HG02763 (cell line): ENCODE measurements at regions not wholly inside any gene's neighbourhood (a gene's known extent, or its start where the extent isn't known, plus 50 kb on each side); places are given as distances from the start of the nearest gene placed in this dataset.

Source experiments
- ATAC-seq: cut with Tn5 transposase; IDR thresholded peaks from one replicate; pipeline ENCODE4 v1.9.1; 2021; ENCODE audit warnings: mild to moderate bottlenecking, moderate library complexity; ENCODE audit not compliant: unreplicated experiment

DNA sequence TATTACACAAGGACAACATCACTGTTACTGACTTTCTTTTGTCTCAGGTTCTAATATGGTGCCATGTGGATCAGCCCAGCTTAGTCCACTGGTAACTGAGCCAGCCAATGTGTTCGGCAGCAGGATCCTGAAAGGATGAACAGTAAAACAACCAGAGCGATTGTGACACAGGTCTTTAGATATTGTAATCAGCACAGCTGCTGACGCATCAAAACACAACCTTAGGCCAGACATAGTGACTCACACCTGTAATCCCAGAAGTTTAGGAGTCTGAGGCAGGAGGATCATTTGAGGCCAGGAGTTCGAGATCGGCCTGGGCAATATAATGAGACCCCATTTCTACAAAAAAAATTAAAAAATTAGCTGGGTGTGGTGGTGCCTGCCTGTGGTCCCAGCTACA, 183.4 kb upstream of the CDH20 start:
- ATAC-seq = no peak

DNA sequence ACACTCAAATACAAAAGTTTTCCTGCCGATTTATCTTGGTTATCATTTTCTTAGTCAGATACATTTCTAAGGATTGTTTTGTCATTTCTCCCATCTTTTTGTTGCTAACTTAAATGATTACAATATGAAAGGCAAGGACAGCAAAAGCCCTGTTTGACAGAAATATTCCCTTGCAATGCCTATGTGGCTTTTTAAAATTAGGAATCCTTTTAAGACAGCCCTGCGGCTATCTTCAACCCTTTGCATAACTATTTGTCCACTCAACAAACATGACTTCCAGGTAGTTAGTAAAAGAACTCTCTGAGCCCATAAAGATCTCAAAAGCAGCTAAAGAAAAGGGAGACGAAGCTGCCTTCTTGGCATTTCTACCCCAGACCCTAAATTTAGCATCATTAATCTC, 179.7 kb upstream of the CDH20 start:
- ATAC-seq = no peak

DNA sequence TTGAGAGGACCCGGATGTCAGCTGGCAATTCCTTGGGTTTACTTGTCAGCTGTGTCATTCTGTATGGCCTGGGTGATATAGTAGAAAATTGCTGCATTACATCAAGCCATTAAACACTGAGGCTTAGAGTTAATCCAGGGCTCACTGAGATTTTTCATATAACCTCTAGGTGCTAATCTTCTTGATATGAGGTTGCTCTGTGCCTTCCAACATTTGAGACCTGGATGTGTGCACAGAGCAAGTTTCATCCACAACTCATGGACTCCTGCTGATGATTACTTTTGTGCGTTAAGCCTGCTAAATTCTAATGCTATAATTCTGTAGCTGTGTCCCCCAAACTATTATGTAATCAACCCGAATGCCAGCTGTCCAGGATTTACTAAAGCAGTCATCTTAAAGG, 178.4 kb upstream of the CDH20 start:
- no peak for ATAC-seq

DNA sequence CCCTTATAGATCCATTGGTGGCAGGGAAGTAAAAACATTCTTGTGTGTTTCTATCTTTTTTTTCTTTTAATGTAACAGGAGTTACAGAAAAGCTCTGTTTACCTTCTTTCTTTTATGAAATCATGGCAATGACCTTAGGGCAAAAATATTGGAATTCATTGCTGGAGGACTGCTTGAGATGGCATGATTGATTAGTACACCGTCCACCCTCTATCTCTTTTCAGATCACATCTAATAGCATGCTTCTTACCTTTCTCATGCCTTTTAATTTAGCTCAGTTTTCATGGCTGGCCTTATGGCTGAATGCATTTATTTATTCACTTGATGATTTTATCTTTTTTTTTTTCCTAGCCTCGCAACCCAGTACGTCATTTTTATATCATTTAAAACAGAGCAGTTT, 177.6 kb upstream of the CDH20 start:
- no peak for ATAC-seq

DNA sequence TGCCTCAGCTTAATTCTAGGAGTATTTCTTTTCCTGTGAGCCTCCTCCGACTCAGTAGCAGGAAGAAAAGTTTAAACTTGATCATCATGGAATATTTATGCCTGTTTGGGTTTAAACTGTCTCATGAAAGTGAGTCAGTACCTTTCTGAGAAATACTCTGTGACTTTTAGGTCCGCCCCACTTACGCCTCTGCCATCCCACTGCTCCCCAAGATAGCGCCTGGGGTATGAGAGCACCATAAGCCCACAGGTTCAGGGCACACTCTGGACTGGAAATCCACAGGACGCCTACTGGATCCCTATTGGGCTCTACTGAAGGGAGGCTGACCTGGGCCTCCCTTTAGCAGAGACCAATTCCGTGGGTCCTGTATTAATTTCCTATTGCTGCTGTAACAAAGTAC, 175.8 kb upstream of the CDH20 start:
- ATAC-seq = no peak

DNA sequence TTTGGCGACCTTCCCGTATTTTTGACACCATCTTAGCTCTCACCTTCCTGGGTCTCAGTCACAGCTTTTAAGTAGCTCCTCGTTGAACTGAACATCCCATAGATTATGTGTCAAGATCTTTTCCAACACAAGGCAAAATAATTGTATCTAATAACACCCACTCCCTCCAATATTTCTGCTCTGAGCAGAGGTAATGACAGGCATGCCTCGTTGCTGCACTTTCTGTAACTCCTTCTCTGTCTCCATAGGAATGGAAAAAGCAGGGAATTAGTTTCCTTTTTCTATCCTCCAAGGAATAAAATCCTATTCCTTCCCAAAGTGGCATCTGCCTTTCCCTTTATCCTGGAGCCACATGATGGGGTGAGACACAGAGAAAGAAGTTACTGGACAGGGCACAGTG, 174.0 kb upstream of the CDH20 start:
- no peak for ATAC-seq

DNA sequence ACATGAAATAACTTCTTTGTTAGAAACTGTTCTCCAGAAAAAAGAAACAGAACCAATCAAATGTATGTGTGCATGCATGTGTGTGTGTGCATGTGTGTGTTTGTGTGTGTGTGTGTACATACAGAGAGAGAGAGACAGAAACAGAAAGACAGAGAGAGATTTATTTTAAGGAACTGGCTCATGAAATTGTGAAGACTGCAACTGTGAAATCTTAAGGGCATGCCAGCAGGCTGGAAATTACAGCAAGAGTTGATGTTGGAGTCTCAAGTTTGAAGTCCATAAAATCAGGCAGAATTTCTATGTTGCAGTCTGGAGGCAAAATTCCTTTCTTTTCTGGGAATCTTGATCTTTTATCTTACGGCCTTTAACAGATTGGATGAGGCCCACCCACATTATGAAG, 168.9 kb upstream of the CDH20 start:
- no peak for ATAC-seq

DNA sequence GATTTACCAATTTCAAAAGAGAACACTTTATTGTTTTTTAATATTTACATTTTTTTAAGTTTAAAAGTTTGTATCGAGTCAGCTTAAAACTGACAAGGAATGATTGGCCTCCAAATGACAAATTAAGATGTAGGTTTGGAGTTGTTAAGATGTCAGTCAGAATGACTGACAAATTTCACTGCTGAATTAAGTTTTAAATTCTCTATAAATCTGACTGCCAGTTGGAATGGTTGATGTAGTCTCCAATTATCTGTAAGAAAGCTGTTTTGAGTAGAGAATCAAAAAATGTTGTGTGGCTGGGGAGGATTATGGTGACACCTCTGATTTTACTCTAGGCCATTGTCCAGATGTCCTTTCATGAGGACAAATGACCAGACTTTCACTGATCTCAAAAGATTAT, 165.3 kb upstream of the CDH20 start:
- ATAC-seq = no peak

DNA sequence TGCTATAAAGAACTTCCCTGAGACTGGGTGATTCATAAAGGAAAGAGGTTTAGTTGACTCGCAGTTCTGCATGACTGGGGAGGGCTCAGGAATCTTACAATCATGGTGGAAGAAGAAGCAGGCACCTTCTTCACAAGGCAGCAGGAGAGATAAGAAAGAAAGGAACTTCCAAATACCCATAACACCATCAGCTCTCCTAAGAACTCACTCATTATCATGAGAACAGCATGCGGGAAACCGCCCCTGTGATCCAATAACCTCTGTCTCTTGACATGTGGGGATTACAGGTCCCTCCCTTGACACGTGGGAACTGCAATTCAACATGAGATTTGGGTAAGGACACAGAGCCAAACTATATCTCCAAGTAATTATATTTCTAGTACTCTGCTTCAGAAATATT, 163.8 kb upstream of the CDH20 start:
- no peak for ATAC-seq

DNA sequence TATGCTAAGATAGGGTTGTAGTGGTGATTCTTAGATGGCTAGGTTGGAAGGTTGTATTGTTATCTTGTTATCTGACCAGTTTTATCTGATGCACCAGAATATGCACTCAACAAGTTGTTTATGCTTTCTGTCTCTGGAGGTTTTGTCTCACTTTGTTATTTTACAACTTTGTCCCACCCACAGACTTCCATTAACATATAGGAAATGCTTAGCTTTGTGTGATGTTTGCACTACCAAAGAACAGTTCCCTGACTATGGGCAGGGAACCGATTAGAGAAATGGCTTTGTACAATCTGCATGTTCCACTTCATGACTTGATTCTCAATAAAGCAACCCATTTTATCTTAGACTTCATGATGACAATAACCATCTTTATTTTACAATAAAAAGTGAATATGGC, 160.6 kb upstream of the CDH20 start:
- ATAC-seq = no peak

DNA sequence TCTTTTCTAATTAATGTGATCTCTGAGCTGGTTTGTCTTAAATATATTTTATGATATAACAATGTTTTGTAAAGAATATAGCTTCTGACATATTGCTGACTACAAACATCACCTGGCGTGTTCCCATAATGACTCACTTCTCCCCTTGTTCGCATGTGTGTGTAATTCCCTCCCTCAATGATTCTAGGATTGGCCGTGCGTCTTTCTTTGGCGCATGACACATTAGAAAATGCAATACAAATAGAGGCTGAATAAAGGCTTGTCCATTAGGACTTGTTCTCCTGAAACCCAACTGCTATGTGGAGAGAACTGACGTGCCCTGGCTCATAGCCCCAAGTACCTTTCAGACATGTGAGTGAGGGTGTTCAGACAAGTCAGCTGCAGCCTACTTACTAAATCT, 159.7 kb upstream of the CDH20 start:
- ATAC-seq = no peak

DNA sequence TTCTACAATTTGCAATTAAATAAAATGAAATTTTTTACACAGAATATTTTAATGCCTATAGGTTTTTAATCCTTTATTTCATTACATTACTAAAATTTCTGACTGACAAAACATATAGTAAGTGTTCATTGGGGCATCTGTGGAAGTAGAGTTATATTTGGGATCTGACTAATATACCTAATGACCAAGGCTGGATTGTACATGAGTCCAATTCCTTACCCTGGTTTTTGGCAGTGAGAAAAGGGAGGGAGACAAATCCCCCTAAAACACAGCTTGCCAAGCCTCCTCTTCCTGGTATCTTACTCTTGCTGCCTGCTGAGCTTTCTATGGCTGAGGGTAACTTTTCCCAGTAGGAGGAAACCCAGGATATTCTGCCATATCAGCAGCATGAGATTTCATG, 149.4 kb upstream of the CDH20 start:
- ATAC-seq = no peak

DNA sequence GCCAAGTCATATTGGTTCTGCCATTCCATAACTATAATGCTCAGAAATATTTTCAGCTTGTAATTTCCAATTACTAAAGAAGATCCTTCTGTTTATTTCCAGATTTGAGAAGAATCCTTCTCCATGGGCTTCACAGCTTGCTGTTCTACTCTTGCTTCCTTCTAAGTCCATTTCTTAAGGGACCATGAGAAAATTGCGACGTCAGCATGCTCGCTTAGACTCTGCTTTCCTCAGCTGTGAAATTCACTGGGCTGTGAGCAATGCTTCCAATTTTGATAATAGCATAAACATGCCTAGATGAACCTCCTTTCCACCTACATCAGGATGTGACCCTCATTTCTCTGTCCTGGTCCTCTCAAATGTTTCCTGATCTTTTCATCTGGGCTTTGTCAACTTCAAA, 145.3 kb upstream of the CDH20 start:
- no peak for ATAC-seq

DNA sequence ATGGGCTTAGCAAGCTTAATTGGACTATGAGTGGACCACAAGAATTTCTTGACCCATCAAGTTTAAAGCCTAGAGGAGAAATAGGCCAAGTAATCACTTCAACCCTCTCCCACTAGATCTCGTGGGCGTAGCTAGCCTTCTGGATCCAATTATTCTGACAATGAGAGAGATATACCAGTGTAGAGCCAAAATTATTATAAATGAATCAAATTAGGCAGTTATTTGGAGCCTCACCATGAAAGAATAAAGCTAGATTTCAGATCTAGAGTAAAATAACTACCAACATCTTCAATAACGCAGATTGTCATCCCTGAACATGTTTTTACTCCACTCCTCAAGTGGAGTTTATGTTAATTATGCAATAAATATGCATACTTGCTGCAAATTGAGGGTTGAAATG, 143.9 kb upstream of the CDH20 start:
- ATAC-seq = no peak

DNA sequence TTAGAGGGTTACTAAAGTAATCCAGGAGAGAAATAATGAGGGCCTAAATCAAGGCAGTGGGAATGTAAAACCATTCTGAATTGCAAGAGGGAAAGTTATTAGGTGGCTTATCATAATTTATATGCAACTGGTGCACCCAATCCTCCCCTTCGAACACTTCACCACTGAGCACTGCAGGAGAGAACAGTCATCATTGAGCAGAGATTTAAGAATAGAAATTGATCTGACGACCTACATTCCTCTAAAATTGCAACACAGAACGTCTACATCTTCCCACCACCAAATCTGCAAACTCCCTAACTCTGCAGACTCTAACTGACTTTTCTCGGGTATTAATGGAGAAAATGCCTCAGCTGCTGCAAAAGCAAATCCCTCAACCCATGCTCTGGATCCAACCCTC, 138.5 kb upstream of the CDH20 start:
- ATAC-seq = no peak

DNA sequence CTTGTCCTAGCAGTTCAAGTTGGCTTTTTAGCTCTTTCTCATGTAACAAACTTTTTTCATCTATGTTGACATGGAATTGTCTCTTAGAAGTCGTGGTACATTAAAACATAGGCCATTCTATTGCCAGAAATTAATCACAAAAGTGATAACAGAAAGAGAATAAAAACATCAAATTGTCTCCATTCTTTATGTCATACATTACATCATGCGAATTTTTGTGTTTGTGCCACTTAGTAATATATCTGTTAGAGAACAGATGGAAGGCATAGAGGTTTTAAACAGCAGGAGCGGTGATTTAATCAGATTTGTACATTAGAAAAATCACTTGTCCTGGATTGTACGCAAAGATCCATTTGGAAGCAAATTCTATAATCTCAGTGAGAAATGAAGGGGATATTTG, 136.5 kb upstream of the CDH20 start:
- ATAC-seq = no peak

DNA sequence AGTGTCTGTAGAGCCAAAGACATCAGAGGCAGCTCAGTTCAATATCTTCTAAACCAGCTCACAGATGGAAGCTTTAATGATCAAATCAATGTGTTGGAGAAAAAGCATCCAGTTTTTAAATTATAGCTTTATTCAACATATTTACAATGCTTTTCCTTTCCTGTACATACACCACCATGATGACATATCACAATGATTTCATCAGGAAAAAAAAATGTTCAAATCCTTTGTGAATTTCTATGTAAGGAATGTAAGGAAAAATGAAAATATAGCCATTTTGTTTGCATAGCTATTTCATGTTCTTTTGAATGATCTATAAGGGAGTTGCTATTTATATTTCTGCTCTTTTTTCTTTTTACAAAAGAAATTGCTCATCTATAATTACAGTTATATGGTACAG, 134.7 kb upstream of the CDH20 start:
- no peak for ATAC-seq

DNA sequence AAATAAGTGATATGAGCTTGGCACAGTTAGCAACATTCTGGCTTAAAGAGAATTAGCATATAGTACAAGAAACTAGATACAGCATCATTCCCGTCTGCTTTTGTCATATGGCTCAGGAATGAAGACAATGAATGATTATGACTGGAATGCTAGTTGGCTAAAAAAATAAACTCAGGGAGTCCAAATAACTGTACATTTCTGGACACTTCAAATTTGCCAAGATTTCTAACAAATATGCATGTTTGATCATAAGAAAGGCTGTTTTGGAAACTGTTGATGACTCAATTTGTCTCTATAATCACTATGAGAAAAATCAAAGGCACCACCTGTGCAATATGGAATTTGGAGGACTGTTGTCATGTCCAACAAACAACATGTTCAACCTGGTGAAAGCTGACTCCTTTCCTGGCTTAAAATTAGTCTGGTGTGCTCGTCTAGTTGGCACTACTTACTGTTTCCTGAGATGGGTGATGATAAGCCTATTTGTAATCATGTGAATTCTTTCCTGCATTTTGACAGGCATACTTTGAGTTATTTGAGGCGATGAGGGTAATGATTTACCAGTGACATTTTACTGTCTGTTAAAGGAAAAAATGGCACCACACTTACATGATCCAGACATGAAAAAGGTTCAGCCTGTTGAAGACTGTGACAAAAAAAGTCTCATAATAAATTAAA, 133.9 kb upstream of the CDH20 start:
- ATAC-seq = no peak

DNA sequence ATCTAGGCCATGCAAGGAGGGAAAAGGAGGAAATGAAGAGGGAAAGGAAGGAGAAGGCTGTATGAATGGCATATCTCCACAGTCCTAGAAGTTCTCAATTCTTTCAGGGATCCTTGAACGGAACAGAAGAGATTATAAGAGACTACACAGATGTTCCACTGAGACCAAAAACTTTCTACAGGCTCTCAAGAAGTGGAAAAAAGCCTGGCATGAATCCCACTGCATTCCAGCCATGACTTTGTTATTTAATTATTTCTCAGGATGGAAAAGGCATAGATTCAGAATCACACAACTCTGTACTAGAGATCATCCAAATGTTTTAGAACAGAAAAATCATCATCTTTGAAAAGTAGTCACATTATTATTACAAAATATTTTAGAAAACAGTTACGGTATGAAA, 131.7 kb upstream of the CDH20 start:
- ATAC-seq = no peak

DNA sequence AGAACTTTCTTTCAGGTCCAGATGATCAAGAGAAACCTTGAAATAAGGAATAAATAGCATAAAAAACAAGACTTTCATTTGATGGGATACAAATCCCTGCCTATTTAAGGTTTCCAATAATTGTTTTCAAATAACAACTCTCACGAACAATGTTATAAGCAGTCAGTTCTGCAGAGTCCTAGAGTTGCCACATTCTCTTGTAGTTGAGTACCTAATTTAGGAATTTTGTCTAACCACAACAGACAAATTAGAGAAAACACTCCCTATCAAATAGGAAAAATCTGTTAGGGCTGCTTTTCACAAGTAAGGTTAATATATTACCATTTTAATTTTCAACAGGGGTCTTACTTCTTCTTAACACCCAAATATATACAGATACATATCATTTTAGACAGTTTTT, 130.1 kb upstream of the CDH20 start:
- ATAC-seq = no peak

DNA sequence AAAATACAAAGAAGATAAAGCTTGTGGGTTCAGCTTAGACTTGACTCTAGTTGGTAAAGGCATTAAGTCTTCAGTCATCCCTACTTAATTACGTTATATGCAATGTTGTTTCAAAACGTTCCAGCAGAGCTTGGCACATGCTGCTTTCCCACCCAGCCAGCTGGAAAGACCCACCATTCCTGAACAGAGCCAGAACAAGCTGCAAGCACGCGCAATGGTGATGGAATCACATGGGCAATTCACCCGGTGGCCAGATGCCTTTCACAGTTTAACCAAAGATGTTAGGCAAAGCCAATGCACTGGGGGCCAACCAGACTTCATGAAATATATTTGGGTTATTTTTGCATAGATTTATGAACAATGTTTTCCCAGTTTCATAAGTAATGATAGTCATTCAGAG, 123.4 kb upstream of the CDH20 start:
- ATAC-seq = no peak

DNA sequence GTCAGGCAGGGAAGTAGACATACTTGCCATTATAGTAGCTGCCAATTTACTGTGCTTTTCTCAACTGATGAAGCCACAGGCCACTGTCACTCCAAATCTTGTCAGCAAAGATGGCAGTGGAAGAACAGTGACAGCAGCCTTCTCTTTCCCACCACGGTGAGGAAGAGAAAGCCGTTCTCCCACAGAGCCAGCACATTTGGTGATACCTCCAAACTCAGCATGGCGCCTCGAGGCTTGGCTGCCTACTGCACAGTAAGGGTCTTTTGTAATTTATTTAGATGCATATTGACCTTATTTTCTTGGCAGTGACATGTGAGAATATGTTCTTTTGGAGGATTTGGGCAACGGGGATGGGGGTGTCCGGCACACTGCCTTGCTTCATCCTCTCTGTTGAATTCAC, 117.2 kb upstream of the CDH20 start:
- ATAC-seq = no peak

DNA sequence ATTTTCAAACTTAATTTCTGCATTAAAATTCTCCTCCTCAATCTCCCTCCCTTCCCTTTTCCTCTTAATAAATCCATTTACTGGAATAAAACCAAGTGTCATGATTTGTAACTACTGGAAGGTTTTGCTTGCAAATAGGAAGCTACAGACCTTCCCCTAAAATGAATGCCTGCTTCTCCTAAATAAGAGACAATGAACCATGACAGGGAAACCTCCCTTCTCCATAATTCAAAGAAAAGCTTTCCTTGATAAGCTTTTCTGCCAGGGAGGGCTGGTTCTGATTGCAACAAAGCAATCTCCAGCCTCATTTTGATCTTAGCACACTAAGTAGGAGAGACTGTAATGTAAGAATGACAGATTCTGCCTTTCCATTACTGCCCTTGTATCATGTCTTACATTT, 111.0 kb upstream of the CDH20 start:
- ATAC-seq = no peak

DNA sequence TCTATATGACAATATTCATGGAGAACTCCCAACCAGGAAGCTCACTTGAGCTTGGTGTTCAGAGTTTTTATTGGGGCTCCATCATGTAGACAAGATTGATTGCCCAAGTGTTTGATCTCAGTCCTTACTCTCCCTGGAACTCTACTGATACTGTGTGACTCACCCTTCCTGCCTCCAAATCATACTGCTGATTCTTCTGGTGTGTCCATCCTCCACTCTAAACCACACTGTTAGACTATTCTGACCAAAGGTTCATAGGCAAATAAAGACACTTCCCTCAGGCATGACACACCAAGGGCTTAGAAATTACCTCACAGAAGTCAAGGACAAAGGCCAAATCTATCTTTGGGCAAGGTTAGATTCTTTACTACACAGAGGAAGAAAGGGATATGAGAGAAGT, 107.9 kb upstream of the CDH20 start:
- ATAC-seq = no peak
